ENCODE measurements at regions not wholly inside any gene's neighbourhood (a gene's known extent, or its start where the extent isn't known, plus 50 kb on each side); places are given as distances from the start of the nearest gene placed in this dataset.

- no peak for TF ChIP-seq CTCF (IDR thresholded peaks at IDR 0.05)
- no peak for TF ChIP-seq ZFX (IDR thresholded peaks at IDR 0.05; ENCODE audit: borderline replicate concordance)
These were observed 52.2 kb upstream of the BLTP1 start for GRCh38 chr4:122099896-122100295.
